Endodermal cell (in vitro differentiated cells): ENCODE measurements at regions not wholly inside any gene's neighbourhood (a gene's known extent, or its start where the extent isn't known, plus 50 kb on each side); places are given as distances from the start of the nearest gene placed in this dataset.
A peak's percentile ranks its signal among the peaks of the same experiment; 100 is the strongest.

Source experiments
- DNase-seq: peaks from one replicate; pipeline ENCODE4 v3.0.0-alpha.2; 2017
- H3K27ac ChIP-seq: 2 replicates; pipeline ENCODE4 v1.5.1; 2013; ENCODE audit warnings: mild to moderate bottlenecking, low read depth, low read length, moderate library complexity
- H3K27me3 ChIP-seq: 2 replicates; pipeline ENCODE4 v1.6.1; 2013; ENCODE audit warnings: mild to moderate bottlenecking, low read length, moderate library complexity; ENCODE audit not compliant: insufficient read depth, control insufficient read depth, poor library complexity, severe bottlenecking
- H3K36me3 ChIP-seq: 2 replicates; pipeline ENCODE4 v1.7.0; 2013; ENCODE audit warnings: mild to moderate bottlenecking, low read length, moderate library complexity; ENCODE audit not compliant: control insufficient read depth, insufficient read depth
- H3K4me1 ChIP-seq: one replicate; pipeline ENCODE4 v1.7.0; 2013; ENCODE audit warnings: low read length; ENCODE audit not compliant: control insufficient read depth, insufficient read depth
- H3K4me3 ChIP-seq: 2 replicates; pipeline ENCODE4 v1.5.1; 2013; ENCODE audit warnings: mild to moderate bottlenecking, low read length, moderate library complexity
- H3K9ac ChIP-seq: 2 replicates; pipeline ENCODE4 v1.6.1; 2013; ENCODE audit warnings: mild to moderate bottlenecking, low read length, moderate library complexity; ENCODE audit not compliant: poor library complexity, severe bottlenecking; ENCODE audit errors: extremely low read depth
- H3K9me3 ChIP-seq: 2 replicates; pipeline ENCODE4 v1.6.1; 2013; ENCODE audit warnings: mild to moderate bottlenecking, low read length, moderate library complexity; ENCODE audit not compliant: control insufficient read depth
- H3K27ac Mint-ChIP-seq: 2 replicates; pipeline ENCODE4 v1.8.0; 2020; ENCODE audit warnings: mixed read lengths
- H3K27me3 Mint-ChIP-seq: 2 replicates; pipeline ENCODE4 v1.8.0; 2021; ENCODE audit warnings: mild to moderate bottlenecking, mixed read lengths; ENCODE audit not compliant: insufficient read depth
- H3K36me3 Mint-ChIP-seq: 2 replicates; pipeline ENCODE4 v1.8.0; 2020; ENCODE audit warnings: low read depth, mixed read lengths
- H3K4me1 Mint-ChIP-seq: 2 replicates; pipeline ENCODE4 v1.8.0; 2020; ENCODE audit warnings: mixed read lengths
- H3K4me3 Mint-ChIP-seq: 2 replicates; pipeline ENCODE4 v1.8.0; 2020; ENCODE audit warnings: mild to moderate bottlenecking, moderate library complexity, mixed read lengths
- H3K9me3 Mint-ChIP-seq: 2 replicates; pipeline ENCODE4 v1.8.0; 2020; ENCODE audit warnings: mild to moderate bottlenecking, mixed read lengths
- WGBS, 2 experiments: methylation state at CpG; one replicate each; pipeline versions ENCODE4 v1.1.5 to v1.1.7; 2013; ENCODE audit warnings: missing lambda C conversion rate in 2 of 2, mixed read lengths in 1 of 2; ENCODE audit not compliant: insufficient coverage in 1 of 2, insufficient read length in 1 of 2; 5-methylcytosine and 5-hydroxymethylcytosine counted together
- TF ChIP-seq, protein P1 (sequence below): fragments of 200-600 bp; sonication (generic); conservative IDR thresholded peaks from 2 replicates; pipeline ENCODE4 v1.5.0; 2021; ENCODE audit warnings: antibody characterized with exemption, mild to moderate bottlenecking

DNA sequence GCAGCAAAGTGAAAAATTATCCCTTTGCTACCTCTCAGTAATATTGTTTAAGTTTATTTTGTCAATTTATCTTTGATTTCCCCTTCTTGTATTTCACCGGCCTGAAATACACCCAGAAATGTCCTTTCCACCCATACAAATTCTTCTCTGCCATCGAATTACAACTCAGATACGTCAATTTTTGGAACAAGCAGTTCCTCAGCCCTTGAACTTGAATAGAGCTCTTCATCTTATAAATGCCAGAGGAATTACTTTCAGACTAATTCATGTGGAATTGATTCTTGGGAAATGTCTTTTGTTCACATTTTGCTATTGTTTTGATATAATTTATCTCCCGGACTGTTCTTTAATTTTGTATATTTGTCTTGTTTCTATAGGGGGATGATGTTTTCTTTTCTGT lies 1359.3 kb upstream of the MIR17HG start:
- Histone ChIP-seq H3K36me3 (no peaks in the 10 kb centered on the region), H3K9ac (no peak overlapping the region), H3K9me3 (no peaks in the 10 kb centered on the region), H3K4me3 (no peak overlapping the region), H3K4me1 (no peaks in the 10 kb centered on the region), H3K27ac (no peak overlapping the region), H3K27me3 (no peaks in the 10 kb centered on the region)
- TF ChIP-seq, protein P1, sequence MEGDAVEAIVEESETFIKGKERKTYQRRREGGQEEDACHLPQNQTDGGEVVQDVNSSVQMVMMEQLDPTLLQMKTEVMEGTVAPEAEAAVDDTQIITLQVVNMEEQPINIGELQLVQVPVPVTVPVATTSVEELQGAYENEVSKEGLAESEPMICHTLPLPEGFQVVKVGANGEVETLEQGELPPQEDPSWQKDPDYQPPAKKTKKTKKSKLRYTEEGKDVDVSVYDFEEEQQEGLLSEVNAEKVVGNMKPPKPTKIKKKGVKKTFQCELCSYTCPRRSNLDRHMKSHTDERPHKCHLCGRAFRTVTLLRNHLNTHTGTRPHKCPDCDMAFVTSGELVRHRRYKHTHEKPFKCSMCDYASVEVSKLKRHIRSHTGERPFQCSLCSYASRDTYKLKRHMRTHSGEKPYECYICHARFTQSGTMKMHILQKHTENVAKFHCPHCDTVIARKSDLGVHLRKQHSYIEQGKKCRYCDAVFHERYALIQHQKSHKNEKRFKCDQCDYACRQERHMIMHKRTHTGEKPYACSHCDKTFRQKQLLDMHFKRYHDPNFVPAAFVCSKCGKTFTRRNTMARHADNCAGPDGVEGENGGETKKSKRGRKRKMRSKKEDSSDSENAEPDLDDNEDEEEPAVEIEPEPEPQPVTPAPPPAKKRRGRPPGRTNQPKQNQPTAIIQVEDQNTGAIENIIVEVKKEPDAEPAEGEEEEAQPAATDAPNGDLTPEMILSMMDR = no peak
- WGBS, 2 experiments = 90 to 100% methylated on average over 1 to 4 of the region's 4 CpGs
- Mint-ChIP-seq H3K36me3 (no peaks in the 10 kb centered on the region), H3K4me1 (no peaks in the 10 kb centered on the region), H3K27ac (no peak overlapping the region), H3K27me3 (no peaks in the 10 kb centered on the region), H3K9me3 (no peaks in the 10 kb centered on the region), H3K4me3 (no peak overlapping the region)
- DNase-seq = no peak

DNA sequence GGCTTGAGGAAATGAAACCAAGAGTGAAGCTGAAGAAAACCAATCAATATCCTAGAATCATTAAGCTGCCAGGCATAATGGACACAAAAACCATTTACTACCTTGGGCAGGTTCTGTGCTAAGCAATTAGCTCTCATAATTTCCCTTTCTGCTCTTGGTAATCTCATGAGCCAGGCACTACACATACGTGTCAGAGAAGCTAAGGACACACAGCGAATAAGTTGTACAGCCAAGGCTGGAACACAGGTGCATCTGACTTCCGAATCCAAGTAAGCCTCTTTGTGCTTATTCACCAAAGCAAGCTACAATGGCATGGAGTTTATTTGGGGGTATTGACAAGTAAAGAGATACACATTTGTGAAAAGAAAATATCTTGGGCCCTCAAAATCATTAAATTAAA lies 1343.9 kb upstream of the MIR17HG start:
- peaks cover 3% of the 10 kb centered on the region for H3K4me1 ChIP-seq
- no peak overlapping the region for H3K27ac Mint-ChIP-seq
- no peak overlapping the region for H3K27ac ChIP-seq
- peaks cover 18% of the 10 kb centered on the region for H3K9me3 ChIP-seq
- DNase-seq = no peak
- no peak overlapping the region for H3K4me3 ChIP-seq
- H3K27me3 ChIP-seq = no peaks in the 10 kb centered on the region
- TF ChIP-seq, protein P1 = no peak
- H3K36me3 ChIP-seq = no peaks in the 10 kb centered on the region
- H3K27me3 Mint-ChIP-seq = no peaks in the 10 kb centered on the region
- H3K9me3 Mint-ChIP-seq = peaks cover 21% of the 10 kb centered on the region
- H3K36me3 Mint-ChIP-seq = peaks cover 4% of the 10 kb centered on the region
- H3K4me3 Mint-ChIP-seq = no peak overlapping the region
- H3K9ac ChIP-seq = no peak overlapping the region
- H3K4me1 Mint-ChIP-seq = peaks cover 2% of the 10 kb centered on the region
- 88 to 92% methylated on average over 2 to 3 of the region's 3 CpGs for WGBS, 2 experiments

DNA sequence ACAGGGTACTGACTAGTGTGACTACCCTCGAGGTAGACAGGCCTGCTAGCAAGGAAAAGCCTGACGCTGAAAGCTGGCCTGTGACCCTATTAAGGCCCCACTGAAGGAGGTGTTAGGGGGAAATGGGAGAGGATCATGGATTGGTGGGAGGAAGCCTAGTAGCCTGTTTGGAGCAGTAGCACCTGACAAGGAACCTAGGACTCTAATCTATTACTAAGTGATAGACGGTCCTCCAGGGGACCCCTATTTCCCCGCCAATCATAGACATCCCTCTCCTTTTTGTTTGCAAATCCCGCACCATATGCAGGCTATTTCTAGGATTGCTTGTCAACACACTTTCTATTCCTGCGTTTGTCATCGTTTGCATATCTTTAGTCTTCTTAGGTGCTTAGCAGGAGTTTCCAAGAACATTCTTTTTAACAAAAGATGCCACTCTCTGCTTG lies 1338.8 kb upstream of the MIR17HG start:
- peak; percentile 73 for DNase-seq
- Histone ChIP-seq H3K9ac (no peak overlapping the region), H3K36me3 (no peaks in the 10 kb centered on the region), H3K27ac (no peak overlapping the region), H3K4me3 (no peak overlapping the region), H3K27me3 (no peaks in the 10 kb centered on the region), H3K4me1 (peaks cover 4% of the 10 kb centered on the region), H3K9me3 (no peaks in the 10 kb centered on the region)
- Mint-ChIP-seq H3K36me3 (no peaks in the 10 kb centered on the region), H3K4me1 (peaks cover 6% of the 10 kb centered on the region), H3K27ac (no peak overlapping the region), H3K4me3 (no peak overlapping the region), H3K27me3 (no peaks in the 10 kb centered on the region), H3K9me3 (no peaks in the 10 kb centered on the region)
- 28 to 35% methylated on average over 6 to 7 of the region's 7 CpGs for WGBS, 2 experiments
- TF ChIP-seq, protein P1 = no peak
